T-cell (primary cell): ENCODE measurements at regions not wholly inside any gene's neighbourhood (a gene's known extent, or its start where the extent isn't known, plus 50 kb on each side); places are given as distances from the start of the nearest gene placed in this dataset.
"Not testable (repeated sequence)": the region's sequence is repeated elsewhere in the genome, so short reads cannot be mapped to it uniquely, and the experiment has no call there.

Experiments used
- ATAC-seq, 4 experiments: fragments of 200-7000 bp in 3 of 4; fragments of 150-1000 bp in 1 of 4; cut with Tn5 transposase; replicated peaks in 1 of 4; 1 replicate in 3 of 4; 2 replicates in 1 of 4; pipeline ENCODE4 v1.10.0; 2021; ENCODE audit warnings: moderate library complexity in 3 of 4, mild to moderate bottlenecking in 2 of 4, moderate number of reproducible peaks in 1 of 4
- CTCF ChIA-PET, 2 donors: fragments of 300-600 bp; sonication (Branson Sonifier 250); formaldehyde crosslinking; loops; one replicate each; lab custom pipeline; 2022; ENCODE audit warnings: antibody characterized with exemption in 2 of 2; lab: Charles Lee
- POLR2A ChIA-PET, 2 donors: fragments of 300-600 bp; sonication (Branson Sonifier 250); formaldehyde crosslinking; loops; one replicate each; lab custom pipeline; 2022; ENCODE audit warnings: antibody characterized with exemption in 2 of 2; lab: Charles Lee
- DNase-seq, 35 experiments: peaks; one replicate each; pipeline versions ENCODE4 v3.0.0 to v3.0.0-alpha.2; 2013 to 2023
- H3K27ac ChIP-seq: one replicate; pipeline ENCODE4 v1.5.1; 2013; ENCODE audit warnings: low read length
- H3K27me3 ChIP-seq, 2 experiments: replicated peaks in 1 of 2; 1 replicate in 1 of 2; 2 replicates in 1 of 2; pipeline versions ENCODE4 v1.6.1 to v1.7.0; 2013; ENCODE audit warnings: low read length in 1 of 2, mixed read lengths in 1 of 2; ENCODE audit not compliant: control insufficient read depth in 2 of 2, insufficient read depth in 2 of 2; ENCODE audit errors: extremely low read depth in 1 of 2
- H3K36me3 ChIP-seq, 2 donors: 1 replicate in 1 of 2; 2 replicates in 1 of 2; pipeline versions ENCODE4 v1.6.1 to v1.7.0; 2013; ENCODE audit warnings: low read length in 1 of 2; ENCODE audit not compliant: control insufficient read depth in 2 of 2, insufficient read depth in 1 of 2; ENCODE audit errors: extremely low read depth in 1 of 2
- H3K4me1 ChIP-seq, 2 experiments: 1 replicate in 1 of 2; 2 replicates in 1 of 2; pipeline versions ENCODE4 v1.6.1 to v1.7.0; 2013; ENCODE audit warnings: low read length in 2 of 2, mixed read lengths in 1 of 2; ENCODE audit not compliant: insufficient read depth in 2 of 2, control insufficient read depth in 1 of 2; ENCODE audit errors: extremely low read depth in 1 of 2
- H3K4me3 ChIP-seq, 2 donors: 1 replicate in 1 of 2; 2 replicates in 1 of 2; pipeline versions ENCODE4 v1.5.1 to v1.7.0; 2013; ENCODE audit warnings: mild to moderate bottlenecking in 2 of 2, low read length in 1 of 2, moderate library complexity in 1 of 2; ENCODE audit not compliant: control insufficient read depth in 1 of 2; ENCODE audit errors: extremely low read depth in 1 of 2
- H3K9me3 ChIP-seq: 2 replicates; pipeline ENCODE4 v1.7.0; 2013
- H3K27ac Mint-ChIP-seq, 2 donors: one replicate each; pipeline ENCODE4 v1.8.0; 2020 to 2021; ENCODE audit warnings: mild to moderate bottlenecking in 2 of 2, mixed read lengths in 2 of 2
- H3K27me3 Mint-ChIP-seq, 2 donors: one replicate each; pipeline ENCODE4 v1.8.0; 2021 to 2022; ENCODE audit warnings: mixed read lengths in 2 of 2
- H3K36me3 Mint-ChIP-seq: one replicate; pipeline ENCODE4 v1.8.0; 2021; ENCODE audit warnings: mixed read lengths
- H3K4me1 Mint-ChIP-seq, 3 donors: one replicate each; pipeline ENCODE4 v1.8.0; 2020 to 2022; ENCODE audit warnings: mixed read lengths in 3 of 3, mild to moderate bottlenecking in 1 of 3
- H3K4me3 Mint-ChIP-seq, 3 donors: one replicate each; pipeline ENCODE4 v1.8.0; 2020 to 2022; ENCODE audit warnings: mild to moderate bottlenecking in 3 of 3, mixed read lengths in 3 of 3, moderate library complexity in 3 of 3
- H3K9me3 Mint-ChIP-seq, 3 donors: one replicate each; pipeline ENCODE4 v1.8.0; 2020 to 2022; ENCODE audit warnings: mixed read lengths in 3 of 3
- WGBS: methylation state at CpG from one replicate; pipeline ENCODE4 v1.1.5; 2013; ENCODE audit warnings: missing lambda C conversion rate; ENCODE audit not compliant: insufficient coverage; 5-methylcytosine and 5-hydroxymethylcytosine counted together

DNA sequence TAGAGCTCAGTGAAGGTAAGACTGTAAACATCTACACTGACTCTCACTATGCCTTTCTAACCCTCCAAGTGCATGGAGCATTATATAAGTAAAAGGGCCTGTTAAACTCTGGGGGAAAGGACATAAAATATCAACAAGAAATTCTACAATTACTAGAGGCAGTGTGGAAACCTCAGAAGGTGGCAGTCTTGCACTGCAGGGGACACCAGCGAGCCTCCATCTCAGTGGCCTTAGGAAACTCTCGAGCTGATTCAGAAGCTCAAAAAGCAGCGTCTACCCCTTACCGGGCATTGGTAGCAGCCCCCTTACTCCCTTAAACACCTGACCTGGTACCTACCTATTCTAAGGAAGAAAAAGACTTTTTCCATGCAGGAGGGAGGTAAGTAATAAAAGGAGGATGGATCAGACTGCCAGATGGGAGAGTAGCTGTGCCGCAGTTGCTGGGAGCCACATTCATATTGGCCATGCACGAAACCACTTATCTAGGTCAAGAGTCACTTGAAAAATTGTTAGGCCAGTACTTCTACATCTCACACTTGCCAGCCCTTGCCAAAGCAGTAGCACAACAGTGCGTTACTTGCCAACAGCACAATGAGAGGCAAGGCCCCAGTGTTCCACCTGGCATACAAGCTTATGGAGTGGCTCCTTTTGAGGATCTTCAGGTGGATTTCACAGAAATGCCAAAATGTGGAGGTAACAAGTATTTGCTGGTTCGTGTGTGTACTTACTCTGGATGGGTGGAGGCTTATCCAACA, 258.8 kb upstream of the PRKX start:
- H3K4me1 Mint-ChIP-seq, H3K4me3 ChIP-seq, H3K27ac Mint-ChIP-seq, H3K9me3 Mint-ChIP-seq, H3K27ac ChIP-seq, H3K36me3 ChIP-seq, POLR2A ChIA-PET, ATAC-seq, CTCF ChIA-PET, H3K4me1 ChIP-seq, H3K27me3 ChIP-seq, DNase-seq, H3K27me3 Mint-ChIP-seq, H3K36me3 Mint-ChIP-seq, H3K9me3 ChIP-seq, H3K4me3 Mint-ChIP-seq: not testable (repeated sequence)
- 67% methylated on average over 2 of the region's 8 CpGs for WGBS

DNA sequence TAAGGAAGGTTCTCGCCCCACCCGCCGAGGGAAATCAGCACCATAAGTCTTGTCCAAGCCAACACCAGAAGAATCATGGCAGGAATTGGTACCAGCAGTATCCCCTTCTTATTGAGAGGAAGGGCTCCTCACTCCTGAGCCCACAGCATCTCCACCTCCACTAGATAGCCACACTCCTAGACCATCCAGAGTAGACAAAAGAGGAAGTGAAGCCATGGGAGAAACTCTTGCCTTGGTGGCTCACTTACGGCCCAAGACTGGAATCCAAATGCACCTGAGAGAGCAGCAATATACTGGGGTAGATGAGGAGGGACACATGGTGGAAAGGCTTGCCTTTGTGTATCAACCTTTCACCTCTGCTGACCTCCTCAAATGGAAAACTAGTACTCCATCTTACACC, 255.3 kb upstream of the PRKX start:
- Histone ChIP-seq H3K27ac (no peak overlapping the region), H3K4me3 (no peak overlapping the region), H3K27me3 (peaks cover 0 to 2% of the 10 kb centered on the region in 2 experiments), H3K9me3 (no peaks in the 10 kb centered on the region), H3K36me3 (no peaks in the 10 kb centered on the region), H3K4me1 (no peaks in the 10 kb centered on the region)
- H3K36me3 Mint-ChIP-seq = no peaks in the 10 kb centered on the region
- H3K4me3 Mint-ChIP-seq = no peak overlapping the region
- peaks cover 0 to under 1% (median 0%) of the 10 kb centered on the region in 3 donors for H3K4me1 Mint-ChIP-seq
- CTCF ChIA-PET = no interaction called here
- H3K27ac Mint-ChIP-seq = no peak overlapping the region
- H3K27me3 Mint-ChIP-seq = peaks cover 8 to 14% of the 10 kb centered on the region in 2 donors
- ATAC-seq (no peak), DNase-seq (no peak)
- POLR2A ChIA-PET = no interaction called here
- no CpG with 5 or more reads among the region's 4 CpGs for WGBS
- peaks cover 0 to 4% (median 0%) of the 10 kb centered on the region in 3 donors for H3K9me3 Mint-ChIP-seq

DNA sequence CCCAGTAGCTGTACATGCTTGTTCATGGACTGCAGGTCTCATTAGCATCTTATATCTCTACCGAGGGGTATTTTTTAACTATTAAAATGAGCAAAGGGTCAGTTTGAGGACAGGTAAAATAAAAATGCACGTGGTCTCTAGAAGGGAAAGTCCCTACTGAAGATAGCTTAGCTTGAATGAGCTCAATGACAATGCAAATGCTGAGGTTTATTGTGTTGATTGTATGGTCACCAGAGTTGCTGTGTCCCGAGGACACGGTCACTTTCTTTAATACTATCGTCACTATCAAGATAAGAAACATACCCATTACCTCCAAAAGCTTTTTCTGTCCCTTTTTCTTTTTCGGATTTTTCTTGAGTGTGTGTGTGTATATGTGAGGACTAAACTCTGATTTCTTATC, 250.5 kb upstream of the PRKX start:
- H3K27me3 Mint-ChIP-seq = peaks cover 20 to 36% of the 10 kb centered on the region in 2 donors
- no peaks in the 10 kb centered on the region for H3K36me3 ChIP-seq
- DNase-seq (no peak), ATAC-seq (no peak)
- H3K4me3 ChIP-seq = no peak overlapping the region
- peaks cover 0 to 4% (median 0%) of the 10 kb centered on the region in 3 donors for H3K9me3 Mint-ChIP-seq
- H3K4me1 ChIP-seq = no peaks in the 10 kb centered on the region
- H3K27me3 ChIP-seq = no peaks in the 10 kb centered on the region
- ChIA-PET CTCF (interaction anchor here in 1 of 2 donors (1.6 kb wide), 1 partner anchor 9 kb away, joined by 3 read pairs; no protein-coding TSS in a partner anchor), POLR2A (no interaction called here)
- H3K36me3 Mint-ChIP-seq = no peaks in the 10 kb centered on the region
- WGBS = no CpG with 5 or more reads among the region's 6 CpGs
- H3K4me1 Mint-ChIP-seq = peaks cover 4 to 15% (median 5%) of the 10 kb centered on the region in 3 donors
- no peak overlapping the region for H3K4me3 Mint-ChIP-seq
- no peaks in the 10 kb centered on the region for H3K9me3 ChIP-seq
- H3K27ac ChIP-seq = no peak overlapping the region
- H3K27ac Mint-ChIP-seq = no peak overlapping the region

- Mint-ChIP-seq H3K9me3 (no peaks in the 10 kb centered on the region), H3K4me1 (peaks cover 4 to 15% (median 5%) of the 10 kb centered on the region in 3 donors), H3K4me3 (peak overlapping the region in 2 of 3 donors; percentile 11 to 66), H3K27me3 (peaks cover 20 to 41% of the 10 kb centered on the region in 2 donors), H3K36me3 (no peaks in the 10 kb centered on the region), H3K27ac (no peak overlapping the region)
- POLR2A ChIA-PET = no interaction called here
- CTCF ChIA-PET = interaction anchor here (0.6 to 1.6 kb wide), 4 partner anchors 8 to 1345 kb away, joined by 3 to 4 read pairs (median 3); no protein-coding TSS in a partner anchor
- ATAC-seq = no peak
- H3K36me3 ChIP-seq = no peaks in the 10 kb centered on the region
- H3K4me3 ChIP-seq = no peak overlapping the region
- peak in 1 of 35 experiments; percentile 11 for DNase-seq
- H3K27me3 ChIP-seq = no peaks in the 10 kb centered on the region
- H3K4me1 ChIP-seq = no peaks in the 10 kb centered on the region
- WGBS = 29% methylated on average over 1 of the region's 13 CpGs
- H3K9me3 ChIP-seq = no peaks in the 10 kb centered on the region
- no peak overlapping the region for H3K27ac ChIP-seq
Observed at GRCh38 chrX:3962511-3963311, 249.3 kb upstream of the PRKX start.

- H3K27ac ChIP-seq = no peak overlapping the region
- Mint-ChIP-seq H3K4me3 (no peak overlapping the region), H3K9me3 (no peaks in the 10 kb centered on the region), H3K4me1 (peaks cover 4 to 15% (median 5%) of the 10 kb centered on the region in 3 donors), H3K27me3 (peaks cover 19 to 37% of the 10 kb centered on the region in 2 donors), H3K27ac (no peak overlapping the region), H3K36me3 (no peaks in the 10 kb centered on the region)
- H3K9me3 ChIP-seq = no peaks in the 10 kb centered on the region
- no peak overlapping the region for H3K4me3 ChIP-seq
- no peaks in the 10 kb centered on the region for H3K4me1 ChIP-seq
- ATAC-seq = no peak
- no peak for DNase-seq
- no peaks in the 10 kb centered on the region for H3K27me3 ChIP-seq
- no peaks in the 10 kb centered on the region for H3K36me3 ChIP-seq
- ChIA-PET POLR2A (no interaction called here), CTCF (interaction anchor here in 1 of 2 donors (1.0 kb wide), 1 partner anchor 10 kb away, joined by 5 read pairs; no protein-coding TSS in a partner anchor)
Observed at GRCh38 chrX:3960952-3961351, 247.5 kb upstream of the PRKX start.

- H3K27me3 ChIP-seq = peaks cover 0 to 2% of the 10 kb centered on the region in 2 experiments
- no peaks in the 10 kb centered on the region for H3K4me1 ChIP-seq
- Mint-ChIP-seq H3K36me3 (no peaks in the 10 kb centered on the region), H3K9me3 (peaks cover 0 to 8% (median 0%) of the 10 kb centered on the region in 3 donors), H3K27ac (no peak overlapping the region), H3K4me1 (no peaks in the 10 kb centered on the region), H3K27me3 (peaks cover 8 to 31% of the 10 kb centered on the region in 2 donors), H3K4me3 (no peak overlapping the region)
- H3K27ac ChIP-seq = no peak overlapping the region
- H3K4me3 ChIP-seq = no peak overlapping the region
- no CpG with 5 or more reads among the region's 2 CpGs for WGBS
- no peaks in the 10 kb centered on the region for H3K36me3 ChIP-seq
- no peak for ATAC-seq
- CTCF ChIA-PET = no interaction called here
- H3K9me3 ChIP-seq = no peaks in the 10 kb centered on the region
- POLR2A ChIA-PET = no interaction called here
- no peak for DNase-seq
Observed at GRCh38 chrX:3951859-3952258, 238.4 kb upstream of the PRKX start.
